H1 (cell line): ENCODE measurements at regions not wholly inside any gene's neighbourhood (a gene's known extent, or its start where the extent isn't known, plus 50 kb on each side); places are given as distances from the start of the nearest gene placed in this dataset.
A peak's percentile ranks its signal among the peaks of the same experiment; 100 is the strongest.

Experiments used
- CTCF ChIA-PET: fragments of 300-600 bp; sonication (Branson Sonifier 250); formaldehyde crosslinking; loops from one replicate; lab custom pipeline; 2021; ENCODE audit not compliant: partially characterized antibody; lab: Charles Lee
- POLR2A ChIA-PET: fragments of 300-600 bp; sonication (Branson Sonifier 250); formaldehyde crosslinking; loops from one replicate; lab custom pipeline; 2021; ENCODE audit warnings: inconsistent platforms; ENCODE audit not compliant: partially characterized antibody; lab: Charles Lee
- DNase-seq, 2 experiments: peaks; one replicate each; pipeline versions ENCODE4 v3.0.0 to v3.0.0-alpha.2; 2010 to 2022; ENCODE audit warnings: low spot score in 2 of 2, low read depth in 1 of 2, mixed read lengths in 1 of 2
- FAIRE-seq: peaks from 2 replicates; lab custom pipeline; 2011; peaks lifted over from hg19 to GRCh38; lab: Jason Lieb, UNC
- H2AFZ ChIP-seq: 2 replicates; pipeline ENCODE4 v1.8.1; 2012; ENCODE audit warnings: low read length, inconsistent platforms
- H2AK5ac ChIP-seq: 2 replicates; pipeline ENCODE4 v1.6.1; 2013; ENCODE audit warnings: low read depth, low read length
- H2BK120ac ChIP-seq: replicated peaks from 2 replicates; pipeline ENCODE3; 2013; ENCODE audit warnings: low read depth, low read length, inconsistent platforms
- H2BK12ac ChIP-seq: 2 replicates; pipeline ENCODE4 v1.6.1; 2013; ENCODE audit warnings: low read depth, low read length
- H2BK15ac ChIP-seq: 2 replicates; pipeline ENCODE4 v1.6.1; 2013; ENCODE audit warnings: low read length
- H2BK20ac ChIP-seq: 2 replicates; pipeline ENCODE4 v1.6.1; 2013; ENCODE audit warnings: low read length
- H2BK5ac ChIP-seq: 2 replicates; pipeline ENCODE4 v1.6.1; 2013; ENCODE audit warnings: low read depth, low read length
- H3K14ac ChIP-seq: 2 replicates; pipeline ENCODE4 v1.6.1; 2013; ENCODE audit warnings: inconsistent platforms; ENCODE audit not compliant: insufficient read length
- H3K18ac ChIP-seq: 2 replicates; pipeline ENCODE4 v1.6.1; 2013; ENCODE audit warnings: low read length; ENCODE audit errors: extremely low read depth
- H3K23ac ChIP-seq: 2 replicates; pipeline ENCODE4 v1.6.1; 2013; ENCODE audit warnings: inconsistent platforms; ENCODE audit not compliant: insufficient read length
- H3K23me2 ChIP-seq: 2 replicates; pipeline ENCODE4 v1.6.1; 2013; ENCODE audit warnings: low read depth, low read length
- H3K27ac ChIP-seq: 2 replicates; pipeline ENCODE4 v1.6.1; 2011; ENCODE audit warnings: low read depth, low read length, inconsistent platforms
- H3K27me3 ChIP-seq, 4 experiments: replicated peaks in 1 of 4; 1 replicate in 1 of 4; 2 replicates in 3 of 4; pipeline versions ENCODE4 v1.6.1 to v1.8.1; 2011 to 2013; ENCODE audit warnings: low read length in 3 of 4, mild to moderate bottlenecking in 3 of 4, inconsistent platforms in 2 of 4, mixed read lengths in 2 of 4, moderate library complexity in 1 of 4; ENCODE audit not compliant: control insufficient read depth in 3 of 4, insufficient read depth in 3 of 4; ENCODE audit errors: extremely low read depth in 1 of 4
- H3K36me3 ChIP-seq, 4 experiments: 2 replicates each; pipeline versions ENCODE4 v1.6.1 to v1.8.1; 2011 to 2013; ENCODE audit warnings: mild to moderate bottlenecking in 4 of 4, low read length in 3 of 4, moderate library complexity in 2 of 4, control low read depth in 1 of 4, inconsistent platforms in 1 of 4; ENCODE audit not compliant: insufficient read depth in 4 of 4, control insufficient read depth in 2 of 4
- H3K4ac ChIP-seq: replicated peaks from 2 replicates; pipeline ENCODE3; 2013; ENCODE audit warnings: low read length, low read depth, mixed read lengths, inconsistent platforms; ENCODE audit not compliant: insufficient read length
- H3K4me1 ChIP-seq, 4 experiments: replicated peaks in 1 of 4; 1 replicate in 1 of 4; 2 replicates in 3 of 4; pipeline versions ENCODE4 v1.6.1 to v1.8.1; 2011 to 2013; ENCODE audit warnings: low read length in 3 of 4, inconsistent platforms in 2 of 4, mixed read lengths in 1 of 4; ENCODE audit not compliant: insufficient read depth in 4 of 4, control insufficient read depth in 3 of 4
- H3K4me2 ChIP-seq, 2 experiments: 2 replicates each; pipeline versions ENCODE4 v1.6.1 to v1.8.1; 2011 to 2013; ENCODE audit warnings: low read depth in 2 of 2, low read length in 2 of 2, control low read depth in 1 of 2, inconsistent platforms in 1 of 2, mild to moderate bottlenecking in 1 of 2; ENCODE audit not compliant: insufficient read depth in 1 of 2
- H3K4me3 ChIP-seq, 4 experiments: fragments of 200-600, 300-600 bp in 1 of 4; sonication (generic), shearing (Covaris generic), sonication (Bioruptor Twin) in 1 of 4; 2 replicates each; pipeline versions ENCODE4 v1.5.1 to v1.8.1; 2011 to 2016; ENCODE audit warnings: low read length in 4 of 4, low read depth in 3 of 4, control low read depth in 2 of 4, inconsistent platforms in 2 of 4, mild to moderate bottlenecking in 2 of 4, mixed read lengths in 1 of 4, moderate library complexity in 1 of 4; ENCODE audit not compliant: insufficient read depth in 2 of 4; ENCODE audit errors: extremely low read depth in 1 of 4
- H3K56ac ChIP-seq: replicated peaks from 2 replicates; pipeline ENCODE3; 2013; ENCODE audit warnings: low read depth, mild to moderate bottlenecking, mixed read lengths, low read length, inconsistent platforms; ENCODE audit not compliant: insufficient read length
- H3K79me1 ChIP-seq: 2 replicates; pipeline ENCODE4 v1.6.1; 2013; ENCODE audit warnings: low read depth, low read length, control low read depth
- H3K79me2 ChIP-seq, 2 experiments: 2 replicates each; pipeline versions ENCODE4 v1.6.1 to v1.8.1; 2012 to 2013; ENCODE audit warnings: low read length in 2 of 2, mild to moderate bottlenecking in 2 of 2, inconsistent platforms in 1 of 2; ENCODE audit not compliant: insufficient read depth in 2 of 2, control insufficient read depth in 1 of 2
- H3K9ac ChIP-seq, 4 experiments: replicated peaks in 1 of 4; 1 replicate in 1 of 4; 2 replicates in 3 of 4; pipeline versions ENCODE4 v1.6.1 to v1.8.1; 2011 to 2013; ENCODE audit warnings: low read depth in 3 of 4, low read length in 3 of 4, control low read depth in 2 of 4, mild to moderate bottlenecking in 2 of 4, moderate library complexity in 2 of 4, inconsistent platforms in 1 of 4; ENCODE audit errors: extremely low read depth in 1 of 4
- H3K9me3 ChIP-seq, 2 experiments: 2 replicates each; pipeline versions ENCODE4 v1.6.1 to v1.8.1; 2012 to 2013; ENCODE audit warnings: mild to moderate bottlenecking in 2 of 2, moderate library complexity in 2 of 2, control low read depth in 1 of 2, inconsistent platforms in 1 of 2, low read depth in 1 of 2, low read length in 1 of 2, mixed read lengths in 1 of 2; ENCODE audit not compliant: insufficient read depth in 2 of 2
- H4K20me1 ChIP-seq, 2 experiments: replicated peaks in 1 of 2; 2 replicates each; pipeline versions ENCODE3 to v1.8.1; 2011 to 2013; ENCODE audit warnings: inconsistent platforms in 2 of 2, low read length in 2 of 2, mild to moderate bottlenecking in 1 of 2; ENCODE audit not compliant: insufficient read depth in 2 of 2, control insufficient read depth in 1 of 2
- H4K5ac ChIP-seq: 2 replicates; pipeline ENCODE4 v1.6.1; 2013; ENCODE audit warnings: low read length, low read depth, mixed read lengths, inconsistent platforms; ENCODE audit not compliant: insufficient read length
- H4K8ac ChIP-seq: 2 replicates; pipeline ENCODE4 v1.8.0; 2013; ENCODE audit warnings: mild to moderate bottlenecking, moderate library complexity, low read length, inconsistent platforms; ENCODE audit not compliant: insufficient read depth; ENCODE audit errors: extremely low read depth
- H4K91ac ChIP-seq: replicated peaks from 2 replicates; pipeline ENCODE3; 2013; ENCODE audit warnings: low read length, mixed read lengths, inconsistent platforms; ENCODE audit not compliant: insufficient read length
- CBX5 ChIP-seq: fragments of 300-800, 300-1000 bp; sonication (generic); IDR thresholded peaks from 2 replicates; pipeline ENCODE4 v1.7.1; 2016; ENCODE audit warnings: antibody characterized with exemption, low read length, low read depth
- CEBPB ChIP-seq: IDR thresholded peaks from 2 replicates; pipeline ENCODE4 v1.6.1; 2012; ENCODE audit warnings: low read depth, low read length
- FOSL1 ChIP-seq: IDR thresholded peaks from 2 replicates; pipeline ENCODE4 v1.6.1; 2011; ENCODE audit warnings: mild to moderate bottlenecking, low read depth, low read length, moderate library complexity; ENCODE audit not compliant: insufficient read depth
- HDAC6 ChIP-seq: IDR thresholded peaks from one replicate; pipeline ENCODE4 v1.7.1; 2012; ENCODE audit warnings: low read depth, mild to moderate bottlenecking, inconsistent platforms, low read length, moderate library complexity
- KDM4A ChIP-seq: IDR thresholded peaks from one replicate; pipeline ENCODE4 v1.7.1; 2012; ENCODE audit warnings: low read depth, mild to moderate bottlenecking, moderate library complexity, low read length, inconsistent platforms; ENCODE audit not compliant: severe bottlenecking
- RAD21 ChIP-seq, 2 experiments: IDR thresholded peaks in 1 of 2; conservative IDR thresholded peaks in 1 of 2; 2 replicates each; pipeline ENCODE4 v1.6.1; 2011; ENCODE audit warnings: low read depth in 2 of 2, low read length in 2 of 2, improper control_type of control experiment in 1 of 2, inconsistent platforms in 1 of 2, mild to moderate bottlenecking in 1 of 2, moderate library complexity in 1 of 2
- SUZ12 ChIP-seq: fragments of 200-600 bp; sonication (generic); IDR thresholded peaks from 2 replicates; pipeline ENCODE4 v1.6.1; 2012; ENCODE audit warnings: mild to moderate bottlenecking, inconsistent platforms, low read length, moderate library complexity, mixed read lengths
- YY1 ChIP-seq: IDR thresholded peaks from 2 replicates; pipeline ENCODE4 v1.6.1; 2011; ENCODE audit warnings: low read depth, mild to moderate bottlenecking, low read length
- WGBS, 2 experiments: shearing (Covaris generic) in 1 of 2; methylation state at CpG; one replicate each; pipeline versions ENCODE4 v1.1.6 to v1.1.7; 2013 to 2015; ENCODE audit warnings: low lambda C conversion rate in 2 of 2, mixed read lengths in 2 of 2, inconsistent platforms in 1 of 2, low coverage in 1 of 2, missing lambda C conversion rate in 1 of 2; ENCODE audit not compliant: insufficient replicate concordance in 2 of 2, insufficient coverage in 1 of 2, insufficient read length in 1 of 2; ENCODE audit errors: extremely low coverage in 1 of 2, missing lambda C conversion rate in 1 of 2; 5-methylcytosine and 5-hydroxymethylcytosine counted together
- TF ChIP-seq, protein P1 (sequence below), 3 experiments: IDR thresholded peaks; 1 replicate in 2 of 3; 2 replicates in 1 of 3; pipeline versions ENCODE4 v1.5.1 to v1.6.1; 2011; ENCODE audit warnings: low read length in 3 of 3, mild to moderate bottlenecking in 3 of 3, inconsistent platforms in 2 of 3, low read depth in 1 of 3, moderate library complexity in 1 of 3; ENCODE audit not compliant: insufficient read depth in 1 of 3; ENCODE audit errors: control extremely low read depth in 1 of 3

DNA sequence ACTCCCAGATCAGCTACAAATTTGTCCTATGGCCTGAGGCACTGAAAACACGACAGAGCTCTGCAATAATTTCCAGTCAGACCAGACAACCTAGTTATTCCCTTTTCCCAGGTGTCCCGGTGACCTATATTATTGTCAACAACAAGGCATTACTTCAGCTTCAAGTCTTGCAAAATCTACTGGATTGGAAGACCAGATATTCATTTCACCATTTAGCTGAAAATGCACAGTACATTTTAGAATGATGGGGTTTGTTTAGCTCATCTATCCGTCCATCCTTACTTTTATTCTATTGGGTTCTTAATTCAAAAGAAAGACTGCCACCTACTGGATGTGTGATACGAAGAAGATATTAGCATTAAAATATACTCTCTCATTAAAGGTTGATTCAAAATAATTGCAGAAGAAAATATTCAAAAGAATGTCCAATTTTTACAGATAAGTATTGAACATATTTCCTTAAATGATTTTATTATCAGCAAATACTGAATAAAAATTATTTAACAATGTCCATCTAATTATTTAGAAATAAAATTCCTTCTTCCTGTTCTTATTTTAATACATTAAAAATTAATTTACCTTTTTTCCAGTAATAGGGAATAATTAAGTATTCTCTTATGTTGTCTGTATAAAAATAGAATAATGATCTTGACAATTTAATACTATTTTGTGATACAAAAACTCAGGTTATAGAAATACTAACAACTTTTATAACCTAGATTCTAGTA, 244.9 kb upstream of the LRIG3 start:
- POLR2A ChIA-PET, result no interaction called here

More for the DNA sequence above, 244.9 kb upstream of the LRIG3 start:
- Histone ChIP-seq H2AK5ac (no peak overlapping the region), H3K36me3 (no peaks in the 10 kb centered on the region), H3K14ac (no peak overlapping the region), H3K4me1 (no peaks in the 10 kb centered on the region), H3K27ac (no peak overlapping the region), H3K79me2 (no peaks in the 10 kb centered on the region), H3K4ac (no peak overlapping the region), H3K23ac (no peak overlapping the region), H4K20me1 (no peaks in the 10 kb centered on the region), H3K56ac (no peak overlapping the region), H2BK20ac (no peak overlapping the region), H2BK12ac (no peak overlapping the region), H3K4me2 (no peak overlapping the region), H4K8ac (no peak overlapping the region), H2BK120ac (no peak overlapping the region), H3K79me1 (no peaks in the 10 kb centered on the region), H3K23me2 (no peaks in the 10 kb centered on the region), H2BK5ac (no peak overlapping the region), H2AFZ (no peak overlapping the region), H3K9me3 (no peaks in the 10 kb centered on the region), H4K5ac (no peak overlapping the region), H4K91ac (no peak overlapping the region), H3K18ac (no peak overlapping the region), H2BK15ac (no peak overlapping the region), H3K9ac (no peak overlapping the region), H3K27me3 (no peaks in the 10 kb centered on the region), H3K4me3 (no peak overlapping the region)
- TF ChIP-seq CBX5, result no peak
- TF ChIP-seq FOSL1, result no peak
- TF ChIP-seq CEBPB, result no peak
- TF ChIP-seq SUZ12, result no peak
- TF ChIP-seq KDM4A, result no peak
- TF ChIP-seq YY1, result no peak
- TF ChIP-seq, protein P1, sequence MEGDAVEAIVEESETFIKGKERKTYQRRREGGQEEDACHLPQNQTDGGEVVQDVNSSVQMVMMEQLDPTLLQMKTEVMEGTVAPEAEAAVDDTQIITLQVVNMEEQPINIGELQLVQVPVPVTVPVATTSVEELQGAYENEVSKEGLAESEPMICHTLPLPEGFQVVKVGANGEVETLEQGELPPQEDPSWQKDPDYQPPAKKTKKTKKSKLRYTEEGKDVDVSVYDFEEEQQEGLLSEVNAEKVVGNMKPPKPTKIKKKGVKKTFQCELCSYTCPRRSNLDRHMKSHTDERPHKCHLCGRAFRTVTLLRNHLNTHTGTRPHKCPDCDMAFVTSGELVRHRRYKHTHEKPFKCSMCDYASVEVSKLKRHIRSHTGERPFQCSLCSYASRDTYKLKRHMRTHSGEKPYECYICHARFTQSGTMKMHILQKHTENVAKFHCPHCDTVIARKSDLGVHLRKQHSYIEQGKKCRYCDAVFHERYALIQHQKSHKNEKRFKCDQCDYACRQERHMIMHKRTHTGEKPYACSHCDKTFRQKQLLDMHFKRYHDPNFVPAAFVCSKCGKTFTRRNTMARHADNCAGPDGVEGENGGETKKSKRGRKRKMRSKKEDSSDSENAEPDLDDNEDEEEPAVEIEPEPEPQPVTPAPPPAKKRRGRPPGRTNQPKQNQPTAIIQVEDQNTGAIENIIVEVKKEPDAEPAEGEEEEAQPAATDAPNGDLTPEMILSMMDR (IDR thresholded peaks at IDR 0.05; ENCODE audit: control extremely low read depth in 1 of 3, insufficient read depth in 1 of 3, low read depth in 1 of 3, low read length in 3 of 3), result peak in 1 of 3 experiments; percentile 26; a peak in 1 of 4 replicates
- peak in 1 of 2 experiments; percentile 40; a peak in 3 of 4 replicates for TF ChIP-seq RAD21 (IDR thresholded peaks at IDR 0.05 in 1 of 2, conservative IDR thresholded peaks at IDR 0.05 in 1 of 2; ENCODE audit: low read depth in 2 of 2, low read length in 2 of 2)
- no peak for TF ChIP-seq HDAC6
- FAIRE-seq (no peak), DNase-seq (no peak)
- 56% methylated on average over 4 of the region's 4 CpGs; no CpG with 5 or more reads in 1 of the 2 experiments for WGBS, 2 experiments
- CTCF ChIA-PET, result interaction anchor here (0.6 to 4.0 kb wide), 24 partner anchors 9 to 722 kb away, joined by 3 to 34 read pairs (median 4); no protein-coding TSS in a partner anchor
